ENCODE measurements at regions not wholly inside any gene's neighbourhood (a gene's known extent, or its start where the extent isn't known, plus 50 kb on each side); places are given as distances from the start of the nearest gene placed in this dataset.
"Not testable (repeated sequence)": the region's sequence is repeated elsewhere in the genome, so short reads cannot be mapped to it uniquely, and the experiment has no call there.

- DNase-seq (ENCODE audit: low spot score) (no peak), ATAC-seq (no peak)
These were observed 317.5 kb upstream of the RASGEF1B start for GRCh38 chr4:81789158-81789557.

GRCh38 chr4:81786766-81787165, 315.1 kb upstream of the RASGEF1B start:
- ATAC-seq (no peak), DNase-seq (ENCODE audit: low spot score) (no peak)

- ATAC-seq, result peak; percentile 52
- DNase-seq (ENCODE audit: low spot score), result no peak
These were observed 314.5 kb upstream of the RASGEF1B start for GRCh38 chr4:81786063-81786763.

GRCh38 chr4:81785338-81785737, 313.6 kb upstream of the RASGEF1B start:
- ATAC-seq (no peak), DNase-seq (ENCODE audit: low spot score) (no peak)

DNA sequence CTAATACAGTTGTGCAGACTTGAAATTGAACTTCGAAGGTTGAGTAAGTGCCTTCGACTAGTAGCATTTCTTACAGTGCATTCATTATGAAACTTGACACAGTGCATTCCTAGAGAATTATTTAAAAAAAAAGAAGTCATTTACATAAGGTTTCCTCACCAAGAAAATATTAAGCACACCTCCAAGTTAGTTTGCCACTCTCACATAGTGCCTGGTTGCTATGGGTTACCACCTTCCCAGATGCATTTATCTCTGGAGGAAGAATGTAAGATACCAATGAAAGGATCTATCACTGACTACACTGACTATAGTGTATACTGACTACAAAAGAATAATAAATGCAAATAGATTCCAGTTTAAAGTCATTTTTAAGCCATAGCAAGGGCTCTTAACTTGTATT, 311.9 kb upstream of the RASGEF1B start:
- DNase-seq (ENCODE audit: low spot score) (no peak), ATAC-seq (no peak)

DNA sequence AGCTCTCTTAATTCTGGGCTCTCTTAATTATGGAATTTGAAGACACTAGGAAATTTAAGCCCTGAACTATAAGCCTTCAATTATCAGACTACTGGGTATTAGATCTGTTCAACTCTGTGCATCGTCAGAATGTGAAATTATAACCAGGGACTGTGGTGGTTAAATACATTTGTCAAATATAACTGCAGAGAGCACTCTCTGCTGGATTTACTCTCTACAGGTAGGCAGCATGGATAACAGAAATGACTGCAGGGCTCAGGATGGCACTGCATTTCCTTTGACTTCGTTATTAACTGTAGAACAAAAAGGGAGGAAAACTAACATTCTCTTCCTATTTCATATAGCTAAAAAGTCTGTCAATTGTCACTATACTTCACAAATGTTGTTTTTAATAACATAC, 310.1 kb upstream of the RASGEF1B start:
- DNase-seq (ENCODE audit: low spot score) (no peak), ATAC-seq (no peak)

- not testable (repeated sequence) for DNase-seq (ENCODE audit: low spot score); ATAC-seq
These were observed 306.0 kb upstream of the RASGEF1B start for GRCh38 chr4:81777718-81778117.

DNA sequence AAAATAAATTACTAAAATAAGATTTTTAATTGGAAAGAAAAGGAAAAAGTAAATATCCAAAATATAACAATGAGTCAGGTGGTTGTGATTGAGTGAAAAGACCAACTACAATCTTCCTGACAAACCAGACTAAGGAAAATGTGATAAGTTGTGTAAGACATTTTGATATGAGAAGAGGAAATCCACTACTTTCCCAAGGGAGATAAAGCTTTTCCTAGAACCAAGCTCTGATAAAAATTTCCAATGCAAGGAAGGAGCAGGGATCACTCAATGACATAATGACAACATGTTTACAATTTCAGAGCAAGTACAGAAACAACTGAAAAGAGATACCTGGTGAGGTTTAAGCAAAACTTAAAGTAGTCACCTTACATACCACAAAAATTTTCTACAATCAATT, 305.1 kb upstream of the RASGEF1B start:
- DNase-seq (ENCODE audit: low spot score), result no peak

GRCh38 chr4:81773557-81773956, 301.9 kb upstream of the RASGEF1B start:
- no peak for DNase-seq (ENCODE audit: low spot score)
- ATAC-seq, result no peak

More for the DNA sequence above, 305.1 kb upstream of the RASGEF1B start:
- ATAC-seq, result no peak

- DNase-seq (ENCODE audit: low spot score) (no peak), ATAC-seq (no peak)
These were observed 300.0 kb upstream of the RASGEF1B start for GRCh38 chr4:81771721-81772120.

DNA sequence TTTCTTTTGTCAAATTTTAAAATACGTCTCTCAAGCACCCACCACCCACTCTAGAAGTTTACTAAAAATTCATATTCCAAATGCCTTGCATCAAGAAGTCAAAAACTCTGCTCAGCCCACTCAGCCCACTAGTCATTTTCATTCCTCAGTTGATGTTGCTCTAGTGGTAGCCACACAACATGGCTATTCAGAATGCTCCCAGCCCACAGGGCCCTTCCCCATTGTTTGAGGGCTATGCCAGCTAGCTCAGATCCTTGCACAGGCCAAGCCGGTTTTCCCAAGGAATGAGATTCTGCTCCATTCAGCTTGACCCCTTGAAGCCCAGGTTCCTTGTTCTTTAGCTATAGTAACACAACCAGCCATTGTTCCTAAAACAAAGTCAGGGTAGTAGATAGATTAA, 297.5 kb upstream of the RASGEF1B start:
- ATAC-seq, result no peak
- DNase-seq (ENCODE audit: low spot score), result no peak

DNA sequence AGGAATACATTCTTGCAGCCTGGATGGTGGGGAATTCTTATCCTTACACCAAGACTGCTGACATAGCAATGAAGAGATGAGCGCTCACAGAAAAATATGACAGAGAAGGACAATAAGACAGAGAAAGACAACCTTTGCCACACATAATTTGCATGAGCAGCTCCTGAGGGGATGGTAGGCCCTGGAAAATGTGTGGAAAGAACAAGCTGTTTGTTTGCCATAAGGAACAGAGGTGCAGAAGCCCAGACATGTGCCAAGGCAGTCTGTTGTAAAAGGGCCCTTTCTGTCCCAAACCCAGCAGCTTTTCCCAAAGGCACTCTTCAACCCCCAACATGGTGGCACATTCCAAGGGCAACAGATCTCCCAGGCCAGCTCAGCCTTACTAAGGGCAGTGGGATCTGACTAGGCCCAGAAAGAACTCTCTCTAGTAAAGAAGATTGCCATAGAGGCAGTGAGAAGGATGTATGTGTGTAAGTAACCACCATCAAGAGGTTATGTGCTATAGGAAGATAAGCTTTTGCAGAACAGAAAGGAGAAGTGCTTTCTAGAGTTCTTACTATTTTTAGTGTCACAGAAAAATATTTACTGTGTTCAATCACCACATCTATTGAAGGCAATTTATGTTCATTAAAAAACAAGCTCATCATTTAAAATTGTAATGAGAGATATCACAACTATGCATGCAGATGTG, 287.0 kb upstream of the RASGEF1B start:
- ATAC-seq, result no peak
- DNase-seq (ENCODE audit: low spot score), result no peak

- ATAC-seq (no peak), DNase-seq (ENCODE audit: low spot score) (no peak)
These were observed 286.0 kb upstream of the RASGEF1B start for GRCh38 chr4:81757691-81758090.

GRCh38 chr4:81756973-81757372, 285.3 kb upstream of the RASGEF1B start:
- ATAC-seq, result no peak

GRCh38 chr4:81756042-81756441, 284.3 kb upstream of the RASGEF1B start:
- DNase-seq (ENCODE audit: low spot score) (no peak), ATAC-seq (no peak)

More at GRCh38 chr4:81756973-81757372, 285.3 kb upstream of the RASGEF1B start:
- no peak for DNase-seq (ENCODE audit: low spot score)

DNA sequence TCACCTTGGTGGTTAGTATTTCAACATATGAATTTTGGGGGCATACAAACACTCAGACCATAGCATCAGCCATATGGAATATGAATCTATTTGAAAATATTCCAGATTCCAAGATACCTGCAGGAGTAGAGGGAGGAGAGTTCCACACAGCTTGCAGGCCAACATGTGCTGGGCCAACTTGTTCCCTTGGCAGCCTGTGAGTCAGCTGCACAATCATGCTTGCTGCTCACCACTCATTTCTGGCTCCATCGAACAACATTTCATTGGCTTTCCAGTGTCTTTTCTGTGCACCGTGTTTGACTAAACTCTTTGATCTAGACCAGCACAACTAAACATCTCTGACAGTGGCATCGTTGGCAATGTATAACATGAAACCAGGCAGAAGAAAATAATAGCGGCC, 282.5 kb upstream of the RASGEF1B start:
- ATAC-seq (no peak), DNase-seq (ENCODE audit: low spot score) (no peak)

GRCh38 chr4:81751531-81752289, 280.0 kb upstream of the RASGEF1B start:
- ATAC-seq (no peak), DNase-seq (ENCODE audit: low spot score) (no peak)

GRCh38 chr4:81747242-81747930, 275.7 kb upstream of the RASGEF1B start:
- ATAC-seq (peak; percentile 78), DNase-seq (ENCODE audit: low spot score) (no peak)

DNA sequence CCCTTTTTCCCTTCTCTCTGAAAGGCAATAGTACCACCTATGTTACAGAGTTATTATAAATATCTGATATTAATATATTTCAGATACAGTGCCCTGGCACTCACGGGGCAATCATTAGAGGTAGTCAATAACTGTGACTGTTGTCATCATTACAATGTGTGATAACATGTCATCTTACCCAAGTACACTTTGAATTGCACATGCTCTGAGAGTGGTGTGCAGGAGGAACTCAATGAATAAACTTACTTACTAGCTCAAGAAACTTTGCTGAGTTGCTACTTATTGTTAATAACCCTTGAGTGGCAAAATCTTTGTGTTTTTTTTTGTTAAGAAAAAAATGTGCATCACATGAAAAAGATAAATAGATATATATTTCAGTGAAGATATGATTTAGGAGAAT, 275.1 kb upstream of the RASGEF1B start:
- DNase-seq (ENCODE audit: low spot score) (no peak), ATAC-seq (no peak)

- ATAC-seq, result no peak
These were observed 274.4 kb upstream of the RASGEF1B start for GRCh38 chr4:81746071-81746470.

DNA sequence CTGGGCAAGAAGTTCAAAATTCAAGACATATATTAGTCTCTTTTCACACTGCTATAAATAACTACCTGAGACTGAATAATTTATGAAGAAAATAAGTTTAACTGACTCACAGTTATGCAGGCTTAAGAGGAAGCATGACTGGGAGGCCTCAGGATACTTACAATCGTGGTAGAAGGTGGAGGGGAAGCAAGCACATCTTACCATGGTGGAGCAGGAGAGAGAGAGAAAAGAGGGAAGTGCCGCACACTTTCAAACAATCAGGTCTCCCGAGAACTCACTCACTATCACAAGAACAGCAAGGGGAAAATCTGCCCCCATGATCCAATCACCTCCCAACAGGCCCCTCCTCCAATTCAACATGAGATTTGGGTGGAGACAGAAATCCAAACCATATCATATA, 273.3 kb upstream of the RASGEF1B start:
- ATAC-seq, result no peak
- DNase-seq (ENCODE audit: low spot score), result no peak

More at GRCh38 chr4:81746071-81746470, 274.4 kb upstream of the RASGEF1B start:
- DNase-seq (ENCODE audit: low spot score), result no peak

Data from left lobe of liver (tissue), 2 donors.